ENCODE measurements at regions not wholly inside any gene's neighbourhood (a gene's known extent, or its start where the extent isn't known, plus 50 kb on each side); places are given as distances from the start of the nearest gene placed in this dataset.
A peak's percentile ranks its signal among the peaks of the same experiment; 100 is the strongest.

GRCh38 chr3:118808723-118809122 is 225.9 kb downstream of the IGSF11 start:
- H3K36me3 Mint-ChIP-seq = peaks cover 2% of the 10 kb centered on the region

GRCh38 chr3:118809696-118810498 is 224.7 kb downstream of the IGSF11 start:
- Mint-ChIP-seq H3K4me1 (peaks cover 4 to 6% (median 5%) of the 10 kb centered on the region in 3 donors), H3K9me3 (peaks cover 0 to 8% (median 8%) of the 10 kb centered on the region in 3 donors), H3K27ac (no peak overlapping the region), H3K27me3 (peaks cover 7% of the 10 kb centered on the region), H3K4me3 (peak overlapping the region in 1 of 4 donors; percentile 22), H3K36me3 (peaks cover 2% of the 10 kb centered on the region)

More at GRCh38 chr3:118808723-118809122, 225.9 kb downstream of the IGSF11 start:
- Mint-ChIP-seq H3K4me3 (no peak overlapping the region), H3K9me3 (peaks cover 0 to 8% (median 8%) of the 10 kb centered on the region in 3 donors), H3K27me3 (peaks cover 7% of the 10 kb centered on the region), H3K4me1 (peaks cover 4 to 6% (median 5%) of the 10 kb centered on the region in 3 donors), H3K27ac (no peak overlapping the region)

- Mint-ChIP-seq H3K27me3 (peaks cover 7% of the 10 kb centered on the region), H3K4me3 (no peak overlapping the region), H3K9me3 (peaks cover 0 to 8% (median 8%) of the 10 kb centered on the region in 3 donors), H3K27ac (no peak overlapping the region), H3K36me3 (peaks cover 2% of the 10 kb centered on the region), H3K4me1 (peaks cover 4 to 6% (median 5%) of the 10 kb centered on the region in 3 donors)
These were observed 224.1 kb downstream of the IGSF11 start for GRCh38 chr3:118810499-118811035.

- Mint-ChIP-seq H3K27ac (no peak overlapping the region), H3K36me3 (peaks cover 2% of the 10 kb centered on the region), H3K4me1 (peaks cover 4 to 6% (median 5%) of the 10 kb centered on the region in 3 donors), H3K9me3 (peaks cover 0 to 8% (median 8%) of the 10 kb centered on the region in 3 donors), H3K27me3 (peaks cover 7% of the 10 kb centered on the region), H3K4me3 (no peak overlapping the region)
These were observed 223.4 kb downstream of the IGSF11 start for GRCh38 chr3:118811236-118811732.

GRCh38 chr3:118813472-118813871 is 221.2 kb downstream of the IGSF11 start:
- Mint-ChIP-seq H3K36me3 (no peaks in the 10 kb centered on the region), H3K9me3 (peaks cover 0 to 4% (median 0%) of the 10 kb centered on the region in 3 donors), H3K4me1 (peaks cover 4 to 6% (median 5%) of the 10 kb centered on the region in 3 donors), H3K4me3 (no peak overlapping the region), H3K27ac (no peak overlapping the region), H3K27me3 (peaks cover 7% of the 10 kb centered on the region)

GRCh38 chr3:118817748-118818165 is 216.9 kb downstream of the IGSF11 start:
- Mint-ChIP-seq H3K27ac (peak overlapping the region in 1 of 3 donors; percentile 57), H3K27me3 (peaks cover 2% of the 10 kb centered on the region), H3K4me3 (no peak overlapping the region), H3K9me3 (no peaks in the 10 kb centered on the region), H3K36me3 (no peaks in the 10 kb centered on the region), H3K4me1 (no peaks in the 10 kb centered on the region)

GRCh38 chr3:118818386-118818785 is 216.3 kb downstream of the IGSF11 start:
- Mint-ChIP-seq H3K36me3 (no peaks in the 10 kb centered on the region), H3K27me3 (peaks cover 2% of the 10 kb centered on the region), H3K9me3 (no peaks in the 10 kb centered on the region), H3K27ac (no peak overlapping the region), H3K4me3 (no peak overlapping the region), H3K4me1 (no peaks in the 10 kb centered on the region)

GRCh38 chr3:118823626-118824025 is 211.0 kb downstream of the IGSF11 start:
- Mint-ChIP-seq H3K36me3 (no peaks in the 10 kb centered on the region), H3K4me3 (no peak overlapping the region), H3K4me1 (peaks cover 0 to 1% (median 0%) of the 10 kb centered on the region in 3 donors), H3K9me3 (no peaks in the 10 kb centered on the region), H3K27ac (no peak overlapping the region), H3K27me3 (peaks cover 2% of the 10 kb centered on the region)

- no peak overlapping the region for H3K4me3 Mint-ChIP-seq
- no peak overlapping the region for H3K27ac Mint-ChIP-seq
- H3K4me1 Mint-ChIP-seq = peaks cover 0 to 4% (median 0%) of the 10 kb centered on the region in 3 donors
- H3K36me3 Mint-ChIP-seq = no peaks in the 10 kb centered on the region
- peaks cover 0 to under 1% (median 0%) of the 10 kb centered on the region in 3 donors for H3K9me3 Mint-ChIP-seq
- peaks cover 6% of the 10 kb centered on the region for H3K27me3 Mint-ChIP-seq
These were observed 207.2 kb downstream of the IGSF11 start for GRCh38 chr3:118827446-118827845.

GRCh38 chr3:118828351-118828750 is 206.3 kb downstream of the IGSF11 start:
- Mint-ChIP-seq H3K27ac (peak overlapping the region in 1 of 3 donors; percentile 11), H3K4me1 (peaks cover 0 to 4% (median 0%) of the 10 kb centered on the region in 3 donors), H3K36me3 (no peaks in the 10 kb centered on the region), H3K9me3 (peaks cover 0 to 2% (median 0%) of the 10 kb centered on the region in 3 donors), H3K27me3 (peaks cover 7% of the 10 kb centered on the region), H3K4me3 (no peak overlapping the region)

GRCh38 chr3:118833075-118833474 is 201.6 kb downstream of the IGSF11 start:
- peaks cover 4 to 21% (median 10%) of the 10 kb centered on the region in 3 donors for H3K9me3 Mint-ChIP-seq
- peaks cover 0 to 2% (median 0%) of the 10 kb centered on the region in 3 donors for H3K4me1 Mint-ChIP-seq
- peaks cover 7% of the 10 kb centered on the region for H3K27me3 Mint-ChIP-seq
- peaks cover 3% of the 10 kb centered on the region for H3K36me3 Mint-ChIP-seq
- no peak overlapping the region for H3K27ac Mint-ChIP-seq
- H3K4me3 Mint-ChIP-seq = no peak overlapping the region

GRCh38 chr3:118838871-118839270 is 195.8 kb downstream of the IGSF11 start:
- Mint-ChIP-seq H3K9me3 (peaks cover 13 to 56% (median 32%) of the 10 kb centered on the region in 3 donors), H3K27ac (no peak overlapping the region), H3K4me1 (peaks cover 0 to 3% (median 0%) of the 10 kb centered on the region in 3 donors), H3K27me3 (peaks cover under 1% of the 10 kb centered on the region), H3K4me3 (no peak overlapping the region), H3K36me3 (no peaks in the 10 kb centered on the region)

GRCh38 chr3:118842147-118842863 is 192.3 kb downstream of the IGSF11 start:
- Mint-ChIP-seq H3K4me3 (peak overlapping the region in 1 of 4 donors; percentile 4), H3K27ac (no peak overlapping the region), H3K9me3 (peaks cover 11 to 42% (median 30%) of the 10 kb centered on the region in 3 donors), H3K36me3 (no peaks in the 10 kb centered on the region), H3K27me3 (peaks cover 3% of the 10 kb centered on the region), H3K4me1 (peaks cover 0 to 3% (median 0%) of the 10 kb centered on the region in 3 donors)

GRCh38 chr3:118846176-118846575 is 188.5 kb downstream of the IGSF11 start:
- Mint-ChIP-seq H3K4me1 (no peaks in the 10 kb centered on the region), H3K9me3 (peaks cover 3 to 30% (median 24%) of the 10 kb centered on the region in 3 donors), H3K36me3 (peaks cover 2% of the 10 kb centered on the region)

More at GRCh38 chr3:118846176-118846575, 188.5 kb downstream of the IGSF11 start:
- no peak overlapping the region for H3K27ac Mint-ChIP-seq
- no peak overlapping the region for H3K4me3 Mint-ChIP-seq
- H3K27me3 Mint-ChIP-seq = peaks cover 3% of the 10 kb centered on the region

Data from IgD-negative memory B cell (primary cell).